GM21390 (cell line): ENCODE measurements at regions not wholly inside any gene's neighbourhood (a gene's known extent, or its start where the extent isn't known, plus 50 kb on each side); places are given as distances from the start of the nearest gene placed in this dataset.

Experiments used
- ATAC-seq: cut with Tn5 transposase; IDR thresholded peaks from one replicate; pipeline ENCODE4 v1.9.1; 2021; ENCODE audit not compliant: unreplicated experiment

DNA sequence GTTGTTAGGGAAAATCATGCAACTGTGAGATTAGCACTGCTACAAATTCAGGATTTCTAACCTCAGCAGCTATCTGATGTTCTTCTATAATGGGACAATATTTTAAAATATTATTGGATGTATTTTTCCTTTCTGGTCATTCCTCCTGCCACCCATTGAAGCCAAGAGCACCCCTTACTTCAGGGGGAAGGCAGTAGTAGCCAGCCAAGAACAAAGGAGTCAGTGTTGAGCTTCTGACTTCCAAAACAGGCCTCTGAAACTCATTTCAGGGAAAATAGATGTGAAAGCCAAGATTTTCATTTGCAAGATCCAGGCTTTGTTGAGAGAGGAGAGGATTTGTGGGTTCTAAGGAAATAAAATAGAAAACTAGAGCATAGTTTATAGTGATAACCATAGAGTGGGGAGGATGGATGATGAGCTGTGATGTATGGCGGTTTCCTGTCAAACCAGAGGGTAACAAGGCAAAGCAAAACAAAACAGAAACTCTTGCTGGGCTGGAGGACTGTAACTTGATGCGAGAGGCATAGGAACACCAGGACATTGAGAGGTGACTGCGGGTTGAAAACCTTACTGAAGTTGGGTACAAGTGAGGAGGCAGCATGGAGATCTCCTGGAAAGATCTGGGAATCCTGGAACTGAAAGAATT, 173.7 kb upstream of the LEF1 start:
- no peak for ATAC-seq

DNA sequence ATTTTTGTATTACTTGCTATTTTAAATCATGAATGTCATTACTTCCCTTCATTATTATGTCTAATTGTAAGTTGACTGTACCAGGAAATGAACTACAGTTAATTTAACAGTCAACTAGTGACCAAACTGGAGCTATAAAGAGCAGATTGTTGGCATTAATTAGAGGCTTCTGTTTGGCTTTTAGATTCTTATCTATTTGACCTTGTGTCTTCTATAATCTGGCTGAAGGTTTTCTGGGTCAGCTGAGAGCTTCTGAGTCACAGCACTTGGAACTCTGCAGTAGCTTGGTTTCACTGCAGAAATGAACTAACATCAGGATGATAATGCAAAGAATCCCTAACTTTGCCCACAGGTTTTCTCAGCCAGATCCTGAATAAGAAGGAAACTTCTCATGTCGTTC, 169.2 kb upstream of the LEF1 start:
- no peak for ATAC-seq

DNA sequence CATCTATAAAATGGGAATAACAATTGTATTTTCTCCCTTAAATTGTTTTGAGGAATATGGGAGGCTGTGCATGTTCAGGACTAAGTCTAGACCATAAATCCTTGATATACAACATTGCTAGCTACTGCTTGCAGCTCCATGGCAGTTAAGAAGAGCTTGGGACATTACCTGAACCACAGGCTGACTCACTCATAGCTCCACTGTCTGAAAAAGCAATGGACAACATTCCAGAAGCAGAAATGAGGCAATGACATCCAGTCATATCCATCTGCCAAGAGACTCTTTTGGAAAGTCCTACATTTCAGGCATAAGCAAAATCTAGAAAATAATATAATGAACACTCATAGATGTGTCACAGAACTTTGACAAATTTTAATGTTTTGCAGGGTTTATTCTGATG, 167.3 kb upstream of the LEF1 start:
- no peak for ATAC-seq

DNA sequence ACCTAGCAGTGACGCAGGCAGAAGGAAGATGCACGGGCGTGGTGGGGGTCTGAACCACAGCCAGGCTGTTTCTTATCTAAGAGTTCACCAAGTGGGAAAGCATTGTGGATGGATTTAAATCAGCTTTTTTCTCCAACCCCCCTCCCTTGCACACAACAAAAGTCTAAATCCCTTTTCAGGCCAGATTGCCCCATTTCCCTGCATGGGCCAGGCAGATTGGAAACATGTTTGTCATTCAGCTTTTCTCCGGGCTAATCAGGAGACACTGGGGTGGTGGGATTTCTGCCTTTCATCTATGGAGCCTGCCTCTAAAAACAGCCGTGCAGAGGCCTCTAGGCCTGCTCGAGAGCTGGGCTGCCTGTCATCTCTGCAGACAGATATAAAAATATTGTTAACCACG, 166.3 kb upstream of the LEF1 start:
- no peak for ATAC-seq

DNA sequence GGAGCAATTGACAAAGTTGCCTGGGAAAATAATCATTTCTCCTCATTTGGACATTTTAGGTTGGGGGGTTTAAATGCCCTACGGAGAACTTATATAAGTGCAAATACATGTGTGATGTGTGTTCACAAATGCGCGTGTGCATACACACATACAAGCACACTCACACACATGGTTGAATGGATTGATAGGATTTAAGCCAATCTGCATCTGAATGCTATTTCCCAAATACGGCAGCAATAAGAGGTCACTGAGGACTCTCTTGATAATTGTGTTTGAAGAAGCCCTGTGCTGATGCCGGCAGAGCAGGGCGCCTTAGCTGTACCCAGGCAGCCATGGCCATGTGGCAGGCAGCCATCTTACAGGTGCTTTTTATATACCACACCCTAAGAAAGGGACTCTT, 165.3 kb upstream of the LEF1 start:
- ATAC-seq = no peak

DNA sequence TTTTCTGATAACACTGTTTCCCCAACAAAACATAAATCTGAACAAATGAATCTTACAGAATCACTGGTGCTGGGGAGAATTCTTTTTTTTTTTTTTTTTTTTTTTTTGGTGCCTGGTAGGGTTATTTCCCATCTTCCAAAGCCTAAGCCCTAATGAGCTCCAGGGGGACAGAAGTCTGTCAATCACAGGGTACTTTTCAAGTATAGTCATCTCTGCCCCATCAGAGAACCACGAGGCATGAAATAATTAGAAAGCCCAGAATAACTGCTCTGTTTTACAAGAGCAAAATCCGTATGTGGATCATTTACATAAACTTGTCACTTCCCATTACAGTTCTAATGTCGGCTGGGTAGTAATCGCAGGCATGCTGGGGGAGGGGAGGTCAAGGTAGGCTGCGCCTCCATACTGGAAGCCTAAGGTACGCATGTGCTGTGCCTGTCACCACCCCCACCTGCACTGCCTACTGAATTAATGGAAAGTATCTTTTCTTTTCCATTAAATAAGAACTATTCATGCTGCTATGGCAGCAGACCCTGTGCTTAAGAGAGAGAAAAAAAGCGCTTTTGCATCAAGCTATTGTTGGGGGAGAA, 164.7 kb upstream of the LEF1 start:
- no peak for ATAC-seq

DNA sequence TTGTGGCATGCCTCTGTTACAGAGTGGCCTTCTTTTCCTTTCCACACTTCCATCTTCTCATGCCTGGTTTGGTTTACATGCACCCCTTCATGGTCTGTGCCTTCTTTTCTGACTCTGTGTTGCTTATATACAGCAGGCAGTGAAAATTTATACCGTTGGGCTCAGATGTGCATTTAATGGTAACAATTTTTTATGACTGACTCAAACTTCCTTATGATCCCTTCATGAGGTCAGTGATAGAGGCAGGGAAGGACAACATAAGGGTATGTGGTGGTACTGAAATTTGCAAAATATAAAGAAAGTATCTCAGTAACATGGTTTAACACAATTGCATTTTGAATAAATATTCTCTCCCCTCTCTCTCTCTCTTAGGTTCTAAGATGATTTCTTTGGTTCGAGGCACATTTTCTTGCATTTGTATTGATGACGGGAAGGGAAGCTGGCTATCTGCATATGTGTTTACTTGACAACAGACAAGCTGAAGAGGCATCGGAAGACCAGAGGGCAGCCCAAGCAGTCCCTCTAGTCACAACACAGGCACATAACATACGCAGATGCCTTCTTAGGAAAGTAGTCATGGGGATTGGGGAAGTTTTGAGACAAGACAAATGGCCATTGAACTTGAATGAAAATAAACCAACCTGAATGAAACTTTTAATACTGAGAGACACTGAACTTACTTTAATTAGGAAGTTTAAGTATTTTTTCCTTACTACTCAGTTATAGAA, 163.3 kb upstream of the LEF1 start:
- no peak for ATAC-seq

DNA sequence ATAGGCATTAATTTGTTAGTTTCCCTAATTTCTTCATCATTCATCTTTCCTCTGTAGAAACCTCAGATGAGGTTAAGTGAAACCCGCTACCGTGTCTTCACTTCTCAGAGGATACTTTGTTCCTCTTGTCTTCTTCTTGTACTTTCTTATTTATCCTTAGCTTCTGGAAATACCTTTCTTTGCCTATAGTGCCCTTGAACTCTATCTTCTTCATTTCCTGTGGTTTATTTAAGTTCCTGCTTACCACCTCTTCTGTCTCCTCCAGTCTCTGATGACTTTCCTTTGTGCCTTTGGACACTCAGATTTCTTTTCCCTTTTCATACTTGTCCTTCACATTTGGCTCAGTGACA, 159.6 kb upstream of the LEF1 start:
- no peak for ATAC-seq

DNA sequence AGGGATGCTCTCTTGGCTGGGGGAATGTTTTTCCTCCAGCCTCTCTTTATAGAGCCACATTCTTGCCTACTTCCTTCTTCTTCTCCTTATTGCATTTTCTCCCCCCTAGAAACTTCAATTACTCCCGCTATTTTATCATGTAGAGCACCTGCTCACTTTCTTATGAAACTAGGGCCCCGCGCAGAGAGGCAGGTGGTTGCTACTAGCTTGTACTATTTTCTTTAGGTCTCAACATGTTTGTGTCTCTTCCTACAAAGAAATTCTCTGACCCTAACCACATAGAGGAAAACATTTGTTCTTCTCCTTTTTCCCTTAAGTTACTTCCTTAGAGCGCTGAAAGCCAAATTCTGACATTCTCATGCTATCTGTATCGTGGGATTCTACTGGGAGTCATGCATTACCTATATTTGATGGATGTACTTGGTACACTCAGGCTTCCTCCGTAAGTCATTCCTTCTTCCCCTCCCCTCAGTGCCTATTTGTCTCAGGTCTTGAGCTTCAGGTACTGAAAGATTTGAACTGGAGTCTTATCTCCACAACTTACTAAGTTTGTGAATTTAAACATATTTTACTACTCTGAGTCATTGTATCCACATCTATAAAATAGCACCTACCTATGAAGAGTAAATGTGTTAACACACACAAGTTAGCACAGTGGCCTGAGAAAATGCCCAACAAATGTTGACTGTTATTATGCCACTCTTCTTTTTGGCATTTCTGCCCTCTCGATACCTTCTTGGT, 159.1 kb upstream of the LEF1 start:
- ATAC-seq = no peak

DNA sequence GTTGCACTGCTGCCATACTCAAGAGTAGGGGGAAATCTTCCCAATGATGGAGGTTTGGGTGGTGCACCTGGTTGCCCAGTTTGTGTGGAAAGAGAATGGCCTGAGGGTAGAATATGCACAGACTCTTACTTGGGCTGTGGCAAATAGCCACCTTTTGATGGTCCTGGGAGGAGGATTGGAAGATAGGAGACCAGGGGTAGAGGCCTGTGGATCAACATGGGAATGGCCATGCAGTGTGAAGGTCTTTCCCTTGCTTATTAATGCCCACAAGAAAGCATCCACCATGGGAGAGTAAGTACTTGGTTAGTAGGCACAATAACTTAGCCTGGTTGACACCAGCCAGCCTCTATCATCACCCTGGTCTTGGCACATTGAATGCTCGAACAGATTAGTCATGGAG, 156.8 kb upstream of the LEF1 start:
- ATAC-seq = no peak

DNA sequence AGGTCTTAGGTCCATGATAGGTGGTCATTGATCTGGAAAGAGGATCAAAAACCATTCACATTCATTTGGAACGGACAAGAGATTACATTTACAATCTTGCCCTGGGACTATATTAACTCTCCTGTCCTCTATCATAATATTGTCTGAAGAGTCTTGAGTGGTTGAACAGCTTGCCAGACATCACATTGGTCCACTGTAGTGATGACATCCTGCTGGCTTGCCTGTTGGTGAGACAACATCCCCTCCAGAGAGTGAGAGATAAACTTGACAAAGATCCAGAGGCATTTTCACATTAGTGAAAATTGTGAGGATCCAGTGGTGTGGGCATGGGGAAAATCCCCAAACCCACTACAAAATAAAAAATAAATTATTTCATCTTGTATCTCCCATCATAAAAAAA, 155.7 kb upstream of the LEF1 start:
- no peak for ATAC-seq

DNA sequence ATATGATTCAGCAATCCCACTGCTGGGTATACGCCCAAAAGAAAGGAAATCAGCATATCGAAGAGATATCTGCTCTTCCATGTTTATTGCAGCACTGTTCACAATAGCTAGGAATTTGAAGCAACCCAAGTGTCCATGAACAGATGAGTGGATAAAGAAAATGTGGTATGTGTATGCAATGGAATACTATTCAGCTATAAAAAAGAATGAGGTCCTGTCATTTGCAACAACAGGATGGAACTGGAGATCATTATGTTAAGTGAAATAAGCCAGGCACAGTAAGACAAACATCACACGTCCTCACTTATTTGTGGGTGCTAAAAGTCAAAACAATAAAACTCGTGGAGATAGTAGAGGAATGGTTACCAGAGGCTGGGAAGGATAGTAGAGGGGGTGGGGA, 153.8 kb upstream of the LEF1 start:
- no peak for ATAC-seq

DNA sequence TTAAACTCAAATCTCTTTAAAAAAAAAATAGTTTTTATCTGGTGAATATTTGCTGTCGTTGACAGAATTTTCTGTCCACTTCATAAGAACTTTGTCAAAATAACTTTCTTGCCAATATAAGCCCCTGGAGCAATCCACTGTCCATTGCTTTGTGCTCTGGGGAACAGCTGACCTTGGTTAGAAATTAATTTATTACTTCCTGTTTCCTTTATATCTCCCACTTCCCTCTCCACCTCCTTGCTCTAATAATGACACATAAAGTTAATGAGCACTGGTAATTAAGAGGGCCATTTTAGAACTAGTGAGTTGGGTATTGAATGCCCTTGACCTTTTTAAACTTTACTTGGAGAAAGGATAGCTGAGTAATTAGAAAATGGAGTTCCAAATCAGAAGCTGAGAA, 151.3 kb upstream of the LEF1 start:
- ATAC-seq = no peak

DNA sequence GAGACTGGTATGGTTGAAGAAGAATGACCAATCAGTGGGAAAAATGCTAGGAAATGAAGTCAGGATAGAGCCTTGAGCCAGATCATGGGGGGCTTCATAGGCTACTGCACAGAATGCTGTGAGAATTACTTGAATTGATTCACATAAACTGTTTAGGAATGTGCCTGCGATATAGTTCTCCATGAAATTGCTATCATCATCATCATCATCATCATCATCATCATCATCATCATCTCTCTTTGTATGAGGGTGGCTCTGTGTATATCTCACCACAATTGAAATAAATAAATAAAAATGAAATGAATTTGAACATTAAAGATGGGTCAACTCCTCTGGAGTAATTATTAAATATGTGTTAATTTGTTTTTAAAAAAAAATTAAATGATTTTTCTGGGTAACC, 148.6 kb upstream of the LEF1 start:
- no peak for ATAC-seq

DNA sequence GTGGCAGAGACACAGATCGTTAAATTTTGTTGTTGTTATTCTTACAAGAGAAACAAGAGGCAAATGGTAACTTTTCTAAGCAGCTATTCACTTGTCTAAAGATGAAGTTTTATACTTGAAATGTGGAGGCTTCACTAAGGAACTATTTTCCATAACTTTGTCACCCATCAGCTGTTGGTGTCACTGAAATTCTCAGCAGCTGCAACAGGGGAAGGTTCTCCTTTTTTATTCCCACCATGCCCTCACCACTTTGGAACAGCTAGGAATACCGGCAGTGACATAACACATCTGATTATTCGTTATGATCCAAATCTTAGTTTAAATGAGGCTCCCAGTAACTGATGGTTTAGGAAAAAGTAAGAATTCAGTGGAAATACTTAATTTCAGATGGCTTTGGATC, 147.0 kb upstream of the LEF1 start:
- no peak for ATAC-seq

DNA sequence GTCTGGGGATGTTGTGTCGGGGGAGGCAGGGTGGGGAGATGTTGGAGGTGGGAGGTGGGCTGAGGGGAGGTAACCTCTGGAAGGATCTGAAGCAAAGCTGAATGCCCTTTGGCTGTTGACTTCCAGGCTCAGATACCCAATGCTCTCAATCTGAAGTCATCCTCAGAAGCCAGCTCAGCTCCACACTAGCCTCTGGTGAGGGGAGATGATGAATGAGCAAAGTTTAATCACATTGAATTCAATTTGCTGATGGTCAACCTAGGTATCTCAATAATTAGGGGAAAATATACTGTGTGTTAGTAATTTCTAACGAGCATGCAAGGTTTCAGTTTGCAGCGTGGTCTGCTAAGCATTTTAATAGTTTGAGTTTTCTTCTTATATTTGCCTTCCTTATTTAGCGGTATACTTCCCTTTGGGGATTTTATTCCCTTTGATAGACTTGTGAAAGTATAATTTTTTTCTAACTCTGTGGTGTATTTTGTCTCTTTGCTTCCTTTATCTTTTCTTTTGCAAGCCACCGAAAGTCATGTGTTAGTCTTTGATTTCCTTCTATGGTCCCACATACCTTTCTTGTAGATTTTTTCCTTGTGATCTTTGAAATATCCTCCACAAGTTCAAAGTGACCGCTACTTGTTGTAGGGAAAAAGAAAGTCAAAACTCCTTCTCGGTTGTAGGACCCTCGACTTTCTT, 146.3 kb upstream of the LEF1 start:
- ATAC-seq = no peak

DNA sequence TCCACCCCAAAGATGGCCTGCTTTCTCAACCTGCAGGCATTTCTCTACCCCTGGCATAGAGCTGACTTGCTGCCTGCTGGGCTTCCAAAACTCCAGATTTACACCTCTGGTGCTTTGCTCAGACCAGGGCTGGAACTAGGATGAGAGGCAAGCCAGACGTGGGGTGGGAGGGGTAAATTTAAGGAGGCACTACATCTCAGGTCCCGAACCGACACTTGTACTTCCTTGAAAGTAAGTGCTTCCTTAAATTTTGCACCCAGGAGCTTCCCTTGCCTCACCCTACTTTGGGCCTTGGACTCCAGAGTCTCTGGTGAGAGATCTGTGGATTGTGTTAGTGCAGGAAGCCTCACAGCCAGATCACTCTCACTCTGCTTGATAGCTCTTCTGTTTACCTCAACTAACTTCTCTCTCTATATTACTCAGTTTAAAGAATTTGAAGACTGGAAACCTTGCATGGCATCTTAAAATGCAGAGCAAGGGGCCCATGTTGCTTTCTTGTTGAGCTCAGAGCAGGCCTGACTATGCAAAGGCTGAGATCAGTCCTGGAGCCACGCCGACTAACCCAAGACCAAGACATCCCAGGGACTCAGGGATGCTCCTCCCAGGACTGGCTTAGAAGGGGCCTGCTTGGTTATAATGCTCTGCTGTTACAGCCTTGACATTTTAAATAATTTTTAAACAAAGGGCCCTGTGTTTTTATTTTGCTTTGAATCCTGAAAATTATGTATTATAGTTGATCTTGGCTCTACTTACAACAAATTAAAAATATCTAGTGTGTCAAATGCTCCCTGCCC, 145.0 kb upstream of the LEF1 start:
- no peak for ATAC-seq

DNA sequence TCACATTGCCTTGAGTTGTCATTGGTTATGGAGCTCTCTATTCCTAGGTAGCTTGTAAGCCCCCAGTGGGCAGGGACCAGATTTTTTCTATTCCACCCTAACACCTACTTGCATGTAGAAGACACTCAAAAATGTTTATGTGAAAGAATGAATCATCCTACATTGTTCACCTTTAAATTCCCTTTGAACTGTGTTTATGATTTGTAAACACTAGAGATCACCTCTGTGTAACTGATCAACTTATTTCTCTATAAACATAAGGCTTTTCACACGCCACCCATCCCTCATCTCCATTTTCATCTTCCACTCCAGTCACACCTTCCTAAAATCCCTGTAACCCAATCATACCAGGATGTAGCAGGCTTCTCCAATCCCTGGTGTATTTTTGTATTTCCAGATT, 142.6 kb upstream of the LEF1 start:
- ATAC-seq = no peak

DNA sequence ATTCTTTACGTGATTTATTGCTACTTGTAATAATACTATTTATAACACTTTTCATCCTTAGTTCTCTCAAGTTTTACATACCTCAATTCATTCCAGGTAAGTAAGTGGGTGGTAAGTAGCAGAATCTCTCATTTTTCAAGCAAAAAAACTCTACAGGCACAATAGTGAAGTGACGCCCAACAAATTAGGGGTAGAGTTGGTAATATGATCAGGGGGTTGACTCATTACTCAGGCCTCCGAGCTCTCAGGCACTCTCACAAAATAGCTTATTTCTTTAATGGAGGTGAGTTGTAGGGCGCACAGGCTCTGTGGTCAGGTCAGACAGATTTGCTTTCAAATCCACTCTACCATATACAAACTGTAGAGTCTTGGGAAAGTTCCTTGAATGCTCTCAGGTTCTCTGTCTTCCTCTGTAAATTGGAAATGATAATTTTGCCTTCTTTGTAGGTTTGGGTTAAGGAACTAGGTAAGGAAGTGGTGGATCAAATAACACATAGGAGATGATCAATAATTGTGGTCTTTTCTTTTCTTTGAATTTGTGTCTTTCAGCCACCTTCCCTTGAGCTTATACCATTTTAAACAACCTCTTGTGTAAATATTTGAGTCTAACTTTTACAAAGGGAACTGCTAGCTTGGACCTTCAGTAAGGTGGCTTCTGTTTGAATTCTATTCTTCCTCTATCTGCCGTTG, 134.9 kb upstream of the LEF1 start:
- ATAC-seq = no peak
